ENCODE measurements at regions not wholly inside any gene's neighbourhood (a gene's known extent, or its start where the extent isn't known, plus 50 kb on each side); places are given as distances from the start of the nearest gene placed in this dataset.

DNA sequence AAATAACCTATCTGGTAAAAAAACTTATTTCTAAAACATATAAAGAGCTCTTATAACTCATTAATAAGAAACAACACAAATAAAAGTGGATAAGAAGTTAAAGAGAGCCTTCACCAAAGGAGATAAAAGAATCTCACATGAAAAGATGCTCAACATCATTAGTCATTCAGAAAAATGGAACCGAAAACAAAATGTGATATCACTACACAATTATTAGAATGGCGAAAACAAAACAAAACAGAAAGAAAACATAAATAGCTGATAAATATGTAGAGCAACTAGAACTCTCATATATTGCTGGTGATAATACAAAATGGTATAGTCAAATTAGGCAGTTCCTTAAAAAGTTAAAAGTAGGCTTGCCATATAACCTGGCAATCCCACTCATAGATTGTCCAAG is 1109.3 kb downstream of the PLA2G4A start:
- TF ChIP-seq, protein P1, sequence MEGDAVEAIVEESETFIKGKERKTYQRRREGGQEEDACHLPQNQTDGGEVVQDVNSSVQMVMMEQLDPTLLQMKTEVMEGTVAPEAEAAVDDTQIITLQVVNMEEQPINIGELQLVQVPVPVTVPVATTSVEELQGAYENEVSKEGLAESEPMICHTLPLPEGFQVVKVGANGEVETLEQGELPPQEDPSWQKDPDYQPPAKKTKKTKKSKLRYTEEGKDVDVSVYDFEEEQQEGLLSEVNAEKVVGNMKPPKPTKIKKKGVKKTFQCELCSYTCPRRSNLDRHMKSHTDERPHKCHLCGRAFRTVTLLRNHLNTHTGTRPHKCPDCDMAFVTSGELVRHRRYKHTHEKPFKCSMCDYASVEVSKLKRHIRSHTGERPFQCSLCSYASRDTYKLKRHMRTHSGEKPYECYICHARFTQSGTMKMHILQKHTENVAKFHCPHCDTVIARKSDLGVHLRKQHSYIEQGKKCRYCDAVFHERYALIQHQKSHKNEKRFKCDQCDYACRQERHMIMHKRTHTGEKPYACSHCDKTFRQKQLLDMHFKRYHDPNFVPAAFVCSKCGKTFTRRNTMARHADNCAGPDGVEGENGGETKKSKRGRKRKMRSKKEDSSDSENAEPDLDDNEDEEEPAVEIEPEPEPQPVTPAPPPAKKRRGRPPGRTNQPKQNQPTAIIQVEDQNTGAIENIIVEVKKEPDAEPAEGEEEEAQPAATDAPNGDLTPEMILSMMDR (IDR thresholded peaks at IDR 0.05 in 8 of 11, conservative IDR thresholded peaks at IDR 0.05 in 3 of 11) = no peak
- TF ChIP-seq POLR2AphosphoS5 (IDR thresholded peaks at IDR 0.05) = no peak
- no peak for TF ChIP-seq POLR2A (IDR thresholded peaks at IDR 0.05)
